ENCODE measurements at regions not wholly inside any gene's neighbourhood (a gene's known extent, or its start where the extent isn't known, plus 50 kb on each side); places are given as distances from the start of the nearest gene placed in this dataset.

- TF ChIP-seq HDGF (IDR thresholded peaks at IDR 0.05; ENCODE audit: borderline replicate concordance) (no peak), SUZ12 (IDR thresholded peaks at IDR 0.05) (no peak), FOXM1 (IDR thresholded peaks at IDR 0.05; ENCODE audit: borderline replicate concordance) (no peak), SP1 (IDR thresholded peaks at IDR 0.05) (no peak), NFRKB (IDR thresholded peaks at IDR 0.05) (no peak), BHLHE40 (IDR thresholded peaks at IDR 0.05; ENCODE audit: borderline replicate concordance) (no peak), L3MBTL2 (conservative IDR thresholded peaks at IDR 0.05) (no peak), TARDBP (IDR thresholded peaks at IDR 0.05) (no peak)
Measured at GRCh38 chr21:28705616-28706015, 287.1 kb downstream of the LTN1 start.

Data from HEK293T (cell line).